ENCODE measurements at regions not wholly inside any gene's neighbourhood (a gene's known extent, or its start where the extent isn't known, plus 50 kb on each side); places are given as distances from the start of the nearest gene placed in this dataset.

- ATAC-seq = no peak
These were observed 493.1 kb downstream of the BCAT1 start for GRCh38 chr12:24455811-24456210.

More at GRCh38 chr12:24455811-24456210, 493.1 kb downstream of the BCAT1 start:
- POLR2A ChIA-PET = no interaction called here
- H3K79me2 ChIP-seq (ENCODE audit: insufficient read depth, low read length) = no peaks in the 10 kb centered on the region
- RAD21 ChIA-PET (ENCODE audit: low non-redundant PET in 1 of 2, low total read pairs in 2 of 2, uncharacterized antibody in 2 of 2, unreplicated experiment in 2 of 2) = no interaction called here
- H3K4me1 ChIP-seq (ENCODE audit: control insufficient read depth in 1 of 2, insufficient read depth in 2 of 2, low read length in 2 of 2) = no peaks in the 10 kb centered on the region
- H2AFZ ChIP-seq (ENCODE audit: low read depth, low read length, poor library complexity, severe bottlenecking) = no peak overlapping the region
- no peaks in the 10 kb centered on the region for H3K36me3 ChIP-seq (ENCODE audit: control insufficient read depth in 1 of 2, insufficient read depth in 2 of 2, low read length in 2 of 2)
- H3K9ac ChIP-seq (ENCODE audit: low read length) = no peak overlapping the region
- H3K27me3 ChIP-seq (ENCODE audit: insufficient read depth, low read length) = no peaks in the 10 kb centered on the region
- H3K4me2 ChIP-seq (ENCODE audit: low read length) = no peak overlapping the region
- intact Hi-C loops (cut with micrococcal nuclease) = no loop called here
- H3K4me3 ChIP-seq (replicated peaks in 1 of 2; ENCODE audit: low read depth in 1 of 2, low read length in 2 of 2) = no peak overlapping the region
- no peak for DNase-seq (ENCODE audit: low read depth, low spot score)
- BruUV-seq (replicated peaks) = no TSS peak
- TF ChIP-seq EZH2phosphoT487 (IDR thresholded peaks at IDR 0.05; ENCODE audit: borderline replicate concordance) (no peak), JUND (IDR thresholded peaks at IDR 0.05) (no peak), SIN3A (IDR thresholded peaks at IDR 0.05; ENCODE audit: low read depth) (no peak), REST (IDR thresholded peaks at IDR 0.05; ENCODE audit: low read depth) (no peak), MAX (IDR thresholded peaks at IDR 0.05) (no peak), RAD21 (IDR thresholded peaks at IDR 0.05; ENCODE audit: low read depth) (no peak), YY1 (IDR thresholded peaks at IDR 0.05; ENCODE audit: extremely low read depth, insufficient replicate concordance, low read depth, low read length) (no peak), CBX3 (IDR thresholded peaks at IDR 0.05; ENCODE audit: low read depth) (no peak), ZFX (IDR thresholded peaks at IDR 0.05) (no peak), ELF1 (IDR thresholded peaks at IDR 0.05; ENCODE audit: borderline replicate concordance, low read depth) (no peak), CTCF (IDR thresholded peaks at IDR 0.05 in 2 of 3, conservative IDR thresholded peaks at IDR 0.05 in 1 of 3; ENCODE audit: borderline replicate concordance in 1 of 3, insufficient read depth in 1 of 3, low read depth in 2 of 3, low read length in 2 of 3) (no peak), ZBTB33 (IDR thresholded peaks at IDR 0.05; ENCODE audit: extremely low read depth, insufficient replicate concordance, low read length) (no peak), ATF3 (IDR thresholded peaks at IDR 0.05) (no peak), FOSL1 (IDR thresholded peaks at IDR 0.05; ENCODE audit: low read depth) (no peak), ZNF274 (IDR thresholded peaks at IDR 0.05; ENCODE audit: low read depth, low read length) (no peak), CEBPB (IDR thresholded peaks at IDR 0.05; ENCODE audit: low read depth) (no peak)
- H4K20me1 ChIP-seq (ENCODE audit: insufficient read depth) = no peaks in the 10 kb centered on the region
- H3K9me2 ChIP-seq (ENCODE audit: insufficient read depth) = no peaks in the 10 kb centered on the region
- CTCF ChIA-PET = no interaction called here
- no peak overlapping the region for H3K27ac ChIP-seq (ENCODE audit: low read depth, low read length)
- H3K9me3 ChIP-seq (ENCODE audit: control insufficient read depth in 1 of 2, insufficient read depth in 1 of 2, low read depth in 1 of 2, low read length in 2 of 2) = peaks cover 4 to 18% of the 10 kb centered on the region in 2 experiments; a peak in 2 of 4 replicates

Data from HCT116 (cell line).